Upper lobe of left lung (tissue), 4 donors: ENCODE measurements at regions not wholly inside any gene's neighbourhood (a gene's known extent, or its start where the extent isn't known, plus 50 kb on each side); places are given as distances from the start of the nearest gene placed in this dataset.

Experiments used
- CTCF ChIP-seq, 6 experiments: fragments of 450-650 bp in 4 of 6; fragments of 200-600 bp in 2 of 6; sonication (generic) in 2 of 6; IDR thresholded peaks; one replicate each; pipeline ENCODE4 v1.5.1; 2016 to 2019; ENCODE audit warnings: antibody characterized with exemption in 6 of 6
- POLR2A ChIP-seq, 4 donors: fragments of 450-650 bp; IDR thresholded peaks; one replicate each; pipeline ENCODE4 v1.5.1; 2016 to 2017; ENCODE audit warnings: antibody characterized with exemption in 4 of 4, mild to moderate bottlenecking in 2 of 4

- TF ChIP-seq POLR2A (IDR thresholded peaks at IDR 0.05) (no peak), CTCF (IDR thresholded peaks at IDR 0.05) (no peak)
Observed at GRCh38 chr20:37586078-37586477, 58.4 kb upstream of the BLCAP start.
